Hematopoietic multipotent progenitor cell treated with erythropoietin and hydrocortisone succinate and interleukin-3 and kit ligand, for 17 days (in vitro differentiated cells): ENCODE measurements at regions not wholly inside any gene's neighbourhood (a gene's known extent, or its start where the extent isn't known, plus 50 kb on each side); places are given as distances from the start of the nearest gene placed in this dataset.

Experiments
- DNase-seq: peaks from one replicate; pipeline ENCODE4 v3.0.0-alpha.2; 2015; ENCODE audit warnings: low spot score

GRCh38 chr10:53003094-53003493, 230.5 kb upstream of the MBL2 start:
- DNase-seq, result no peak

DNA sequence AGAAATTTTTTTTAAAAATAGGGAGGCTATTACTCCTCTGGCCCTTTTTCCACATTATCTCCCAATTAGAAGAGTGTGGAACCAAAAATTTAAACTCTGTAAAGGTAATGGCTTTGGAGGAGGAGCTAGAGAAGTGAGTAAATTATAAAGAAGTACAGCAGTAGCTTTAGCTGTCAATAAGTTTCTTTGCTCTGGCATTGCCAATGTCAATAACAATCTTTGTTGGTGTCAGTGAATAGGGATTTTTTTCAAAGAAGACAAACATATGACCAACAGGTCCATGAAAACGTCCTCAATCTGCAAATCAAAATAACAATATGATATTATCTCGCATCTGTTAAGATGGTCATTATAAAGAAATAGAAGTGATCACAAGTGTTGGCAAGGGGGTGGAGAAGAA, 227.1 kb upstream of the MBL2 start:
- no peak for DNase-seq

GRCh38 chr10:52999258-52999657, 226.7 kb upstream of the MBL2 start:
- no peak for DNase-seq

DNA sequence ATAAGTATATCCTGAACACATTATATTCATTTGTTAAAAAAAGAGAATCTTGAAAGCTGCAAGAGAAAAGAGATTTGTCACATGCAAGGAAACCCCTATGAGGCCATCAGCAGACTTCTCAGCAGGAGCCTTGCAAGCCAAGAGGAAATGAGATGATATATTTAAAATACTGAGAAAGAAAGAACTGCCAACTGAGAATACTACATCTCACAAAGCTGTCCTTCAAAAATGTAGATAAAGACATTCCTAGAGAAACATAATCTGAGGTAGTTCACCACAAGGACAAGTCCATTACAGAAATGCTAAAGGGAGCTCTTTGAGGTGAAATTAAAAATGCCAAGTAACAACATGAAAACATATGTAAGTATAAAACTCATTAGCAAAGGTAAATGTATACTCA, 224.4 kb upstream of the MBL2 start:
- no peak for DNase-seq

DNA sequence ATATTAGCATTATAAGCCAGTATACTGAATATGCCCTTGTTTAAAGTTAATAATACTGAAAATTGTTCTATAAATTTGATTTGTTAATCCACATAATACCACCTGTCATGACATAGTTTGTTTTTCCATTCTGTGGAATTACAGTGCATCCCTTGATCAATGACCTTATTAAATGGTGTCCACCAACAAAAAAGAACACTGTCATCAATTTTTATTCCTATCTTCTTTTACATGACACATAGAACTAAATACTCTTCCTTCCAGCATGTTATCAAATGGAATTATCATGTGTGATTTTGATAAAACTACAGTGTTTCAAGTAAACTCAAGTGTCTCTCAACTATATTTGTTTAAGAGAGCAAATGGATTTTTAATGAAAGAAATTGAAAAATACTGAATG, 221.8 kb upstream of the MBL2 start:
- DNase-seq, result no peak

GRCh38 chr10:52993109-52993508, 220.5 kb upstream of the MBL2 start:
- no peak for DNase-seq

DNA sequence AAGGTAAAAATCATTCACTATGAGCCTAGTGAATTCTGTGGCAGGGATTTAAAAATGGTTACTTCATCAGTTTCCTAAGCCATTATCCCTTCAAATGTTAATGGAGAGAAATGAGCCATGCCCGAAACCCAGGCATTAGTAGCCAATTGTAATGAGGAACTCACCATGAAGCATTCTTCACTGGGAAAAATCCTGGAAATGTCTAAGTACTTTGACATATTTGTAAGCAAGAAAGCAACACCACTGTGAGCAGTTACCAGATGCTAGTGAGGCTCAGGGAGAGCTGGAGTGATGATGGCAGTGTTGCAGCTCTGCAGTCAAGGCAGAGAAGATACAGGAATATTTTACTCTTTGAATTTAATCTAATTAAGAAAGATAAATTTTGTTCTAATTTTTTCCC, 220.0 kb upstream of the MBL2 start:
- DNase-seq, result no peak

DNA sequence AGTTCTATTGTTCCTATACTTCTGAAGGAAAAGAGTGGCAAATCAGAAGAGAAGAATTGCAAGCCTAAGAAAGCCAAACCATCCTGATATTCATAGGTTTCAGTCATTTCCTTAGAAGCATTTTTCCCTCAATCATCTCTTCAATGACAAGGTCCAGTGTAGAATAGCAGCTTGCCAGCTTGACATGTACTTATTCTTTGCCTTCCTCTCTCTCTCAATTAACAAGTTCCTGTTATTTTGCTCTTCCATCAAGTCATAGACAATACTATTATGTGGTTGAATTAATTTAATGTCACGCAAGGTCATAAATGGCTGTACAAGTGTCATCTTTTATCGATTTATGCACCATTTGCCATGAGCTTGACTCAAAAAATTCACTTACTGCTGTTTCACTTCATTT, 216.3 kb upstream of the MBL2 start:
- no peak for DNase-seq

GRCh38 chr10:52986125-52986524, 213.5 kb upstream of the MBL2 start:
- DNase-seq, result no peak

DNA sequence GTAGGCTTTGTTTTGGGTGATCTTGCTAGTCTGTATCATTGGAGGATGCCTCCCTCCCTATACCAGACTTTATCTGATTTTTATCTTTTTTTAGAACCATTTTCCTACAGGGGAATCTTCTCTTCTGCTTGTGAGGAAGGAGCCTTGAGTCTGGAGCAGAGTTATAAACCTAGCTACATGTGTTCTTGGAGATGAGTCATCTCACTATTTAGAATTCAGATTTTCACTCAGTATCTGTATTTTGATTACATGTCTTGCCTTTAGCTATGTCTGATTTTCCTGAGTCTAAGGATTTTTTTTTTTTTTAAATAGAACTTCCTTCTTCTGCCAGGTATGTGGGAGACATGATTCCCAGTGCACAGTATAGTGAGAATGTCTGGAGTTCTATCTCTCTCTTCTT, 211.6 kb upstream of the MBL2 start:
- DNase-seq, result no peak

DNA sequence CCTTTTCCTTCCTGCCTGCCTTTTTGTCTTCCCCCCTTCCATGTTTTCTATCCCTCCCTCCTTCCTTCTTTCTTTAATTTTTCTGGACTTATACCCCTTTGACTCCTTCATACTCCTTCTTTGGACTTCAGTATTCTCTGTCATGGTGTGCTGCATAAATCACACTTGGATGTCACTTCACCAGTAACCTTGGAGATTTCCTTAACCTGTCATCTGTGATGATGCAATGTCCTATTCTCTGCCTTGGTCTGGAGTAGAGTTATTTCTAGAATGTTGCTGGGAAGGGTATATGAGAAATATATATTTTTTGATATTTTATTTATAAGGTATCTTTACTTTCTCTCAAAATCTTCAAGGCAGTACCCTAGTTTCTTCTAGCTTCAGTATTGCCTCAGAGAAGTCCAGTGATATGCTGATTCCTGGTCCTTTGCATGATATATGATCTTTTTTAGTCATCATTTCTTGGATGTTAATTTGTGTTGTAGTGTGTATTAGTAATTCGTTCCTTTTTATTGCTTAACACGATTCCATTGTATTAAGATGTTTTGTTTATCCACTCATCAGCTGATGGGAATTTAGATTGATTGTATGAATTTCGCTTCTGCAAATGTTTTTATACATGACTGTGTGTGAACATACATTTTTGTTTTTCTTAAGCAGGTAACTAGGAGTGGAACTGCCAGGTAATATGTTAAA, 206.9 kb upstream of the MBL2 start:
- DNase-seq, result no peak

DNA sequence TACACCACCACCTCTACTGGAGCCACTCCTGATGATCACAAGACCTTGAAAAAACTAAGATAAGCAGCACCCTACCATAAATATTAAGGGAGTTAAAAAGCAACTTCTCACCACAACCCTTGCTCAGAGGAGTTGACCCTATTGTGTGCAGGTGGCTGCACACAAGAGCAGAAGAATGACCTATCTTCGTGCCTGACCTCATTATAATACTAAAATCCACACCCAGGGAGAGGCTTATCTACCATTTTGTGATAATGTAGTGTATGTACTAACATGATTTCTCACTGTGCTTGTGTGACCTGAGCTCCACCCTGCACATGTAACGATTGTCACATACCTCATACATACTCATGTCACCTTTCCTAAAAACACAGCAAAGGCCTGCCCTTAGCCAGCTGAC, 205.0 kb upstream of the MBL2 start:
- DNase-seq, result no peak

GRCh38 chr10:52967806-52968795, 195.5 kb upstream of the MBL2 start:
- DNase-seq, result no peak

GRCh38 chr10:52966904-52967303, 194.3 kb upstream of the MBL2 start:
- DNase-seq, result no peak

- DNase-seq, result no peak
These were observed 193.4 kb upstream of the MBL2 start for GRCh38 chr10:52965938-52966401.

GRCh38 chr10:52965509-52965908, 192.9 kb upstream of the MBL2 start:
- DNase-seq, result no peak

DNA sequence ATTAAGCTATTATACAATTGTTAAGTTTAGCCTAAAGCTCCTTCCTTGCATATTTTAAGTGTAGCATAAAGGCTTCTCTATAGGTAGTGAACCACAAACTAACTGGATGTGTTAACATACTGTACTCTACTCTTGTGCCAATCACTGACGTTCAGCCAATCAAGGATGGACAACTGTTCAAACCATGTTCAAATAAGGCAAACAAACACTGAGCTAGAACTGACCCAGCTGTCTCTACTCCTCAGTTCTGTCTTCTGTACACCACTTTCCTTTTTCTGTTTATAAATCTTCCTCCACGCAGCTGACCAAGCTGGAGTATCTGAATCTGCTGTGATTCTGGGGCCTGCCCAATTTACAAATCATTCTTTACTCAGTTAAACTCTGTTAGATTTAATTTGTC, 188.7 kb upstream of the MBL2 start:
- no peak for DNase-seq

DNA sequence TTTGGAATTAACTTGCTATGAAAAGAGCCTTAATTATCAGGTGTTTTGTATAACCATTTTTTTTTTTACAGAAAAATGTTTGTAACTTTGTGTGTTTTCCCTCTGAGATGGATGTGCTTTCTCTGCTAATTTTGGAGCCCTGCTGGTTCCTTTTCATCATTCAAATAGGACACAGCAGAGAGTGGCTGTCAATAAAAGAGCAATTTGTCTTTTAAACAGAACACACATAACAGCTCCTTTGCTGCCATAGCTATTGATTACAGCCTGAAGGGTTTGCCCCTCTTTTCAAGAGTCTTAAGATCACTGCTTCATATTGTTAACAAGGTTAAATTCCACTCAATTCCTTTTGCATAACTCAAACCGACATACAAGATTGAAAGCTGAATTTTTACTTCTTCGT, 187.2 kb upstream of the MBL2 start:
- no peak for DNase-seq

GRCh38 chr10:52956861-52957260, 184.3 kb upstream of the MBL2 start:
- DNase-seq, result no peak

DNA sequence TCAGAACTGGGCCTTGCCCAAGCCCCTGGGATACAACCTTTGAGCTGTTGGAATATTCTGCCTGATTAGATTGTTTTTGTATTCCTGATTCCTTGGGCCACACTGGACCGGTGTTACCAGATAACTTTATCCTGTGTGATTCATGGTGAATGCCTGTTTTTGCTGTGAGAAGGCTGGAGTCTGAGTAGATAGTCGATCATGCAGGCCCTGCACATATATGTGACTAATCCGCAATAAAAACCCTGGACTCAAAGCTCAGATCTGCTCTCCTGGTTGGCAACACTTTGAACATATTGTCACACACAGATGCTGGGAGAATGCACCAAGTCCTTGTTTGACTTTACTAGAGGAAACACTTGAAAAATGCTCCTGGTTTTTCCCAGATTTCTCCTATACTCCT, 183.9 kb upstream of the MBL2 start:
- DNase-seq, result no peak

DNA sequence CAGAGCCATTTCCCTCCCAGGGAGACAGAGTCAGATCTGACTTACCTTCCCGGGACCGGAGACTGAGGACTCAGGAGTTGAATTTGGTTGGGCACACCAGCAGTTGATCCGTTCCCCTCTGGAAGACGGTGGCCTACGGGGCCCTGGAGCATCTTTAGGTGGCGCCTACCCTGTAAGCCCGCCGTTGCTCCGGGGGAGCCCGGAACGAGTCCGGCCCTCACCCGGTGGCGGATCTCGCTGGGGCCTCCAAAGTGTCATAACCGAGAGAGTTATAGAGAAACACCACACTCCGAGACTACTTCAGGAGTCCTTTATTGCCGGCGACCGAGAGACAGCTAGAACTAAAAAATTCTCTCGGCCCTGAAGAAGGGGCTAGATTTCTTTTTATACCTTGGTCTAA, 182.8 kb upstream of the MBL2 start:
- DNase-seq, result no peak

DNA sequence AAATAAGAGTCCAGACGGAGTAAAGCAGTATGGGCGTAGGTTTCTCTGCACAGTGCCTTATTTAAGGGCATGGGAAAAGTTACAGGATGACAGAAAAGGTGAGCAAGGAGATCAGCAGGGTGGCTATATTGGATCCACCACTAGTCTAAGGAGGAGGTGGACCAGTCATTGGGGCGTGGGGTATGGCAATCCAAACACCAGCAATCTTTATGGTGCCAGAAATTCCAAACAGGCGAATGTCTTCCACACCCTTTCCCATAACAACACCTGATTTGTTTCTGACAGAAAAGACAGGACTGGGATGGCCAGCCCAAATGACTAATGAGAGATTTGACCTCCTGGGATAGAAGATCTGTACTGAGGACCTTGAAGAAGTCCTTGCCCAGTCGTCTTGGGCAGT, 181.8 kb upstream of the MBL2 start:
- no peak for DNase-seq

DNA sequence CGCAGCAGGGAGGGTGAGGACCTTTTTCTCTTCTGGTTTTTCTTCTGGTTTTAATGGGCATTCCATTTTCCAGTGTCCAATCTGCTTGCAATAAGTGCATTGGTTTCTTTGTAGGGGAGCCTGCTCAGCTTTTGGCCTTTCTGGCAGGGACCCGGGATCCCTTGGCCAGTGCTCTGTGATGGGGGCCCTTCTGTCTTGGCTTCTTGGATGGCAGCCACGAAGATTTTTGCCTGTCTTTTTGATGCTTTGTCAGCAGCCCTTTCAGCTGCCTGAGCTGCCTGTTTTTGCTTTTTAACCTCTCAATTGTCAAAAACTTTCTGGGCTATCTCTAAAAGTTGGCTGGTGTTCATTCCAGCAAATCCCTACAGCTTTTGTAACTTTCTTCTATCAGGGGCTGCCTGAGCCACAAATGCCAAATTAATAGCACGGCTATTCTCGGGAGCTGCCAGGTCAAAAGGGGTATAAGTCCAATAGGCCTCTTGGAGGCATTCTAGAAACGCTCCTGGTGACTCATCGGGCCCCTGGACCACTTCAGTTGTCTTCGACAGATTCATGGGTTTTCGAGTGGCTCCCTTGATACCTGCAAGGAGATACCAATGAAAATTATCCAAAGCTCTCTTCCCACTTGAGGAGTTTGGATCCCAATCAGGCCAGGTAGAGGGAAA, 179.9 kb upstream of the MBL2 start:
- DNase-seq, result no peak
